ENCODE measurements at regions not wholly inside any gene's neighbourhood (a gene's known extent, or its start where the extent isn't known, plus 50 kb on each side); places are given as distances from the start of the nearest gene placed in this dataset.
"Not testable (repeated sequence)": the region's sequence is repeated elsewhere in the genome, so short reads cannot be mapped to it uniquely, and the experiment has no call there.

DNA sequence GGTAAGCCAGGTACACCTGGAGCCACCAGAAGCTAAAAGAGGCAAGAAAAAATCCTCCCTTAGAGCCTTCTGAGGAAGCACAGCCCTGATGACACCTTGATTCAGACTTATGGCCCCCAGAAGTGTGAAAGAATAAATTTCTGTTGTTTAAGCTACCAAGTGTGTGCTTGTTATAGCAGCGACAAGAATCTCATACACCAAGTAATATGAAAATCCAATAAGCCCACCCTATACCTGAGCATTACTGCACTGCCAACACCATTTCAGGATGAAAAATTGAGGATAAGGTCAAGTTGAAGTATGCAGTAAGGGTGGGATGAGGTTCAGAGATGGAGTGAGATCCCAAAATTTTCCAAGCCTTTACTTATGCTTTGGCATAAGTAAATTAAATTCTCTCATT, 163.6 kb upstream of the CCDC196 start:
- Histone ChIP-seq H3K9me3 (no peaks in the 10 kb centered on the region), H3K27me3 (no peaks in the 10 kb centered on the region), H3K36me3 (no peaks in the 10 kb centered on the region), H3K4me3 (no peak overlapping the region), H3K4me1 (no peaks in the 10 kb centered on the region), H3K27ac (no peak overlapping the region)
- intact Hi-C loops (cut with DNase I; ENCODE audit: low total_unique reads) = no loop called here
- TF ChIP-seq CTCF (IDR thresholded peaks at IDR 0.05) = no peak
- no peak for TF ChIP-seq POLR2A (IDR thresholded peaks at IDR 0.05)
- DNase-seq = no peak

GRCh38 chr14:66330228-66330627, 155.9 kb upstream of the CCDC196 start:
- Histone ChIP-seq H3K27ac (no peak overlapping the region), H3K36me3 (no peaks in the 10 kb centered on the region), H3K4me1 (no peaks in the 10 kb centered on the region), H3K4me3 (no peak overlapping the region), H3K9me3 (no peaks in the 10 kb centered on the region), H3K27me3 (no peaks in the 10 kb centered on the region)
- TF ChIP-seq CTCF (IDR thresholded peaks at IDR 0.05) (no peak), POLR2A (IDR thresholded peaks at IDR 0.05) (no peak)
- intact Hi-C loops (cut with DNase I; ENCODE audit: low total_unique reads) = no loop called here
- DNase-seq = no peak

DNA sequence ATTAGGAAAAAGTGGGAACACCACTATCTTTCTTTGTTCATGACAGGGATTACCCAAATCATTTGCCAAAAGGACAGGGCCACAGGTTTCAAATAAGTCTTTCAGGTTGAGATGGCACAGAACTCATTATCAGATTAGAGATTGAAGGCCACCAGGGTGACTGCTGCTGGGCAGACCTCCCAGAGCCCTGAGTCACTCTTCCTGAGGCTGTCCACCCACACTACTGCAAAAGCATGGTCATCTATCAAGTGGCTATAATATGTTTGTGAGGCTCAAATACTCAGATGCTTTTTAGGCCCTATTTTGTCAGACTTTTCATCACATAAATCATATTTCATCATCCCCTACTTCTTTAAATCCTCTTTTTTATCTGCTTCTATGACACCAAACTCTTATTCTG, 155.3 kb upstream of the CCDC196 start:
- Histone ChIP-seq H3K36me3 (no peaks in the 10 kb centered on the region), H3K4me3 (no peak overlapping the region), H3K9me3 (no peaks in the 10 kb centered on the region), H3K27me3 (no peaks in the 10 kb centered on the region), H3K4me1 (no peaks in the 10 kb centered on the region), H3K27ac (no peak overlapping the region)
- intact Hi-C loops (cut with DNase I; ENCODE audit: low total_unique reads) = no loop called here
- TF ChIP-seq CTCF (IDR thresholded peaks at IDR 0.05) = no peak
- no peak for TF ChIP-seq POLR2A (IDR thresholded peaks at IDR 0.05)
- DNase-seq = peak; percentile 20 to 45

GRCh38 chr14:66333293-66333692, 152.9 kb upstream of the CCDC196 start:
- intact Hi-C loops (cut with DNase I; ENCODE audit: low total_unique reads); DNase-seq; H3K4me3 ChIP-seq: not testable (repeated sequence)

DNA sequence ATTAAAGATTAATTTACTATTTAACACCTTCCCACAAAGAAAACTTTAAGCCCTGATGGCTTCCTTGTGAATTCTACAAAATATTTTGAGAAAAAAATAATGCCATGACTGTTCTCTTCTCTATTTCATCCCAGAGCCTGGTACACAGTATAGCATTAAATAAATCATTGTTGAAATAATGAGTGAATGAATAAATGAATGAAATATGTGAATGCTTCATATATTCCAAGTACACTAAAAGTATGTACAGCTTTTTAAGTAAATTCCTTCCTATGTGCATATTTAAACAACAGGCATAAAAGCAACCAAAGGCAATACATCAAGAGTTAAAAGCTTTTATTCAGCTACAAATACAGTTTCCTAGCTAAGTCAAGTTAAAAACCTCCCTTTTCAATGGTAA, 144.9 kb upstream of the CCDC196 start:
- DNase-seq = no peak
- TF ChIP-seq POLR2A (IDR thresholded peaks at IDR 0.05) = no peak
- TF ChIP-seq CTCF (IDR thresholded peaks at IDR 0.05) = no peak
- no peaks in the 10 kb centered on the region for H3K9me3 ChIP-seq
- H3K4me3 ChIP-seq = no peak overlapping the region
- H3K4me1 ChIP-seq = no peaks in the 10 kb centered on the region
- H3K36me3 ChIP-seq = no peaks in the 10 kb centered on the region
- H3K27ac ChIP-seq = no peak overlapping the region
- H3K27me3 ChIP-seq = no peaks in the 10 kb centered on the region
- intact Hi-C loops (cut with DNase I; ENCODE audit: low total_unique reads) = no loop called here

More at GRCh38 chr14:66333293-66333692, 152.9 kb upstream of the CCDC196 start:
- H3K36me3 ChIP-seq, H3K4me1 ChIP-seq, H3K9me3 ChIP-seq, H3K27me3 ChIP-seq, H3K27ac ChIP-seq: not testable (repeated sequence)

DNA sequence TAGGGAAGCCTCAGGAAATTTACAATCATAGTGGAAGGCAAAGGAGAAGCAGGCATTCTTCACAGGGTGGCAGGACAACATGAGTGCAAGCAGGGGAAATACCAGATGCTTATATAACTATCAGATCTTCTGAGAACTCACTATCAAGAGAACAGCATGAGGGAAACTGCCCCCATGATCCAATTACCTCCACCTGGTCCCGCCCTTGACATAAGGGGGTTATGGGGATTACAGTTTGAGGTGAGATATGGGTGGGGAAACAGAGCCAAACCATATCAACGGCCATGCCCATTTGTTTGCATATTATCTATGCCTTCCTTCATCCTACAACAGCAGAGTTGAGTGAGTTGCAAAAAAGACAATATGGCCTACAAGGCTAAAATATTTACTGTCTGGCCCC, 140.2 kb upstream of the CCDC196 start:
- H3K27me3 ChIP-seq = no peaks in the 10 kb centered on the region
- no peaks in the 10 kb centered on the region for H3K36me3 ChIP-seq
- H3K27ac ChIP-seq = no peak overlapping the region
- intact Hi-C loops (cut with DNase I; ENCODE audit: low total_unique reads) = no loop called here
- H3K4me3 ChIP-seq = no peak overlapping the region
- no peaks in the 10 kb centered on the region for H3K4me1 ChIP-seq
- no peak for DNase-seq
- TF ChIP-seq POLR2A (IDR thresholded peaks at IDR 0.05) = no peak
- peaks cover 0 to 8% of the 10 kb centered on the region in 2 donors for H3K9me3 ChIP-seq

Measured in uterus (tissue), 3 donors.